GM13977 (cell line): ENCODE measurements at regions not wholly inside any gene's neighbourhood (a gene's known extent, or its start where the extent isn't known, plus 50 kb on each side); places are given as distances from the start of the nearest gene placed in this dataset.

Experiments
- DNase-seq: peaks from one replicate; pipeline ENCODE4 v3.0.0; 2012; ENCODE audit warnings: low spot score
- CTCF ChIP-seq: IDR thresholded peaks from 2 replicates; pipeline ENCODE4 v1.5.1; 2012; ENCODE audit warnings: mild to moderate bottlenecking, control low read depth; ENCODE audit not compliant: insufficient read depth; ENCODE audit errors: extremely low read depth, missing control alignments
- in situ Hi-C: fragments of 300-500 bp; cut with MboI; formaldehyde crosslinking; loops from one replicate; pipeline ENCODE4 v1.12.0; 2022; ENCODE audit warnings: low sequenced_read_pairs, low pct_unique_long_range_greater_than_20kb, mixed read lengths, inconsistent platforms; ENCODE audit not compliant: unreplicated experiment

GRCh38 chr9:23314247-23314646 lies 511.8 kb downstream of the ELAVL2 start:
- in situ Hi-C loops, result no loop called here
- TF ChIP-seq CTCF, result no peak
- no peak for DNase-seq

- DNase-seq, result no peak
- TF ChIP-seq CTCF, result no peak
- in situ Hi-C loops, result no loop called here
These were observed 506.9 kb downstream of the ELAVL2 start for GRCh38 chr9:23319092-23319491.

- in situ Hi-C loops, result no loop called here
- TF ChIP-seq CTCF, result no peak
- DNase-seq, result no peak
These were observed 505.0 kb downstream of the ELAVL2 start for GRCh38 chr9:23321049-23321448.

GRCh38 chr9:23322392-23322791 lies 503.6 kb downstream of the ELAVL2 start:
- peak; percentile 11 for TF ChIP-seq CTCF
- in situ Hi-C loops, result no loop called here
- DNase-seq, result no peak

- no peak for DNase-seq
- no peak for TF ChIP-seq CTCF
- in situ Hi-C loops, result no loop called here
These were observed 501.5 kb downstream of the ELAVL2 start for GRCh38 chr9:23324511-23324910.

- TF ChIP-seq CTCF, result no peak
- in situ Hi-C loops, result no loop called here
- DNase-seq, result no peak
These were observed 499.4 kb downstream of the ELAVL2 start for GRCh38 chr9:23326597-23326996.

GRCh38 chr9:23341346-23341745 lies 484.7 kb downstream of the ELAVL2 start:
- in situ Hi-C loops, result no loop called here
- no peak for TF ChIP-seq CTCF
- DNase-seq, result no peak
